Esophagus squamous epithelium (tissue), 4 donors: ENCODE measurements at regions not wholly inside any gene's neighbourhood (a gene's known extent, or its start where the extent isn't known, plus 50 kb on each side); places are given as distances from the start of the nearest gene placed in this dataset.

Experiments used
- CTCF ChIP-seq, 6 experiments: fragments of 450-650 bp in 4 of 6; fragments of 200-600 bp in 2 of 6; sonication (generic) in 2 of 6; IDR thresholded peaks; one replicate each; pipeline ENCODE4 v1.5.1; 2016 to 2019; ENCODE audit warnings: antibody characterized with exemption in 6 of 6, mild to moderate bottlenecking in 4 of 6, moderate library complexity in 4 of 6
- POLR2A ChIP-seq, 4 donors: fragments of 450-650 bp; IDR thresholded peaks; one replicate each; pipeline ENCODE4 v1.6.1; 2017; ENCODE audit warnings: antibody characterized with exemption in 4 of 4, mild to moderate bottlenecking in 4 of 4, moderate library complexity in 3 of 4

- no peak for TF ChIP-seq POLR2A (IDR thresholded peaks at IDR 0.05)
- TF ChIP-seq CTCF (IDR thresholded peaks at IDR 0.05): no peak
Observed at GRCh38 chr6:164825386-164825785, 484.0 kb downstream of the C6orf118 start.
